CD4-positive, alpha-beta T cell (primary cell): ENCODE measurements at regions not wholly inside any gene's neighbourhood (a gene's known extent, or its start where the extent isn't known, plus 50 kb on each side); places are given as distances from the start of the nearest gene placed in this dataset.

Experiments used
- ATAC-seq: fragments of 200-7000 bp; cut with Tn5 transposase; one replicate; pipeline ENCODE4 v1.10.0; 2022; ENCODE audit warnings: mild to moderate bottlenecking; ENCODE audit not compliant: poor library complexity
- CTCF ChIA-PET: fragments of 350-600 bp; sonication (Branson Sonifier 250); formaldehyde crosslinking; loops from one replicate; lab custom pipeline; 2021; ENCODE audit warnings: antibody characterized with exemption, inconsistent platforms; lab: Charles Lee
- POLR2A ChIA-PET: fragments of 350-600 bp; sonication (Branson Sonifier 250); formaldehyde crosslinking; loops from one replicate; lab custom pipeline; 2021; ENCODE audit warnings: antibody characterized with exemption, inconsistent platforms; lab: Charles Lee
- DNase-seq, 14 experiments: peaks; one replicate each; pipeline ENCODE4 v3.0.0-alpha.2; 2013 to 2020; ENCODE audit warnings: mixed read lengths in 2 of 14
- H3K27ac ChIP-seq, 2 donors: one replicate each; pipeline versions ENCODE4 v1.5.1 to v1.7.0; 2013; ENCODE audit warnings: low read length in 2 of 2, low read depth in 1 of 2, mild to moderate bottlenecking in 1 of 2
- H3K27me3 ChIP-seq, 2 experiments: 1 replicate in 1 of 2; 2 replicates in 1 of 2; pipeline versions ENCODE4 v1.6.1 to v1.7.0; 2013; ENCODE audit warnings: low read length in 2 of 2, control low read depth in 1 of 2, mild to moderate bottlenecking in 1 of 2, moderate library complexity in 1 of 2; ENCODE audit not compliant: insufficient read depth in 2 of 2, control insufficient read depth in 1 of 2
- H3K36me3 ChIP-seq: one replicate; pipeline ENCODE4 v1.6.1; 2013; ENCODE audit warnings: low read length, control low read depth; ENCODE audit not compliant: insufficient read depth
- H3K4me1 ChIP-seq: one replicate; pipeline ENCODE4 v1.6.1; 2013; ENCODE audit warnings: low read length, control low read depth; ENCODE audit not compliant: insufficient read depth
- H3K4me3 ChIP-seq: one replicate; pipeline ENCODE4 v1.5.1; 2013; ENCODE audit warnings: mild to moderate bottlenecking, low read length, moderate library complexity
- H3K9me3 ChIP-seq, 2 experiments: 1 replicate in 1 of 2; 2 replicates in 1 of 2; pipeline versions ENCODE4 v1.6.1 to v1.7.0; 2013; ENCODE audit warnings: low read length in 2 of 2, mild to moderate bottlenecking in 2 of 2, control low read depth in 1 of 2, moderate library complexity in 1 of 2; ENCODE audit not compliant: control insufficient read depth in 1 of 2, insufficient read depth in 1 of 2
- H3K27ac Mint-ChIP-seq: one replicate; pipeline ENCODE4 v1.8.0; 2020; ENCODE audit warnings: mixed read lengths
- H3K27me3 Mint-ChIP-seq: one replicate; pipeline ENCODE4 v1.8.0; 2021; ENCODE audit warnings: mixed read lengths
- H3K36me3 Mint-ChIP-seq: one replicate; pipeline ENCODE4 v1.8.0; 2021; ENCODE audit warnings: low read depth, mixed read lengths
- H3K4me1 Mint-ChIP-seq: one replicate; pipeline ENCODE4 v1.8.0; 2021; ENCODE audit warnings: low read depth, mixed read lengths
- H3K4me3 Mint-ChIP-seq: one replicate; pipeline ENCODE4 v1.8.0; 2020; ENCODE audit warnings: mild to moderate bottlenecking, mixed read lengths
- H3K9me3 Mint-ChIP-seq: one replicate; pipeline ENCODE4 v1.8.0; 2020; ENCODE audit warnings: mixed read lengths
- CTCF ChIP-seq: fragments of 200-600 bp; IDR thresholded peaks from one replicate; pipeline ENCODE4 v1.8.0; 2022; ENCODE audit warnings: antibody characterized with exemption, mild to moderate bottlenecking
- intact Hi-C, 2 experiments: fragments of 100-400 bp; cut with DNase I in 1 of 2; cut with micrococcal nuclease in 1 of 2; formaldehyde crosslinking; loops; one replicate each; pipeline versions ENCODE4 v1.15.1 to v1.9.0; 2023 to 2025; cut with DNase I, micrococcal nuclease

DNA sequence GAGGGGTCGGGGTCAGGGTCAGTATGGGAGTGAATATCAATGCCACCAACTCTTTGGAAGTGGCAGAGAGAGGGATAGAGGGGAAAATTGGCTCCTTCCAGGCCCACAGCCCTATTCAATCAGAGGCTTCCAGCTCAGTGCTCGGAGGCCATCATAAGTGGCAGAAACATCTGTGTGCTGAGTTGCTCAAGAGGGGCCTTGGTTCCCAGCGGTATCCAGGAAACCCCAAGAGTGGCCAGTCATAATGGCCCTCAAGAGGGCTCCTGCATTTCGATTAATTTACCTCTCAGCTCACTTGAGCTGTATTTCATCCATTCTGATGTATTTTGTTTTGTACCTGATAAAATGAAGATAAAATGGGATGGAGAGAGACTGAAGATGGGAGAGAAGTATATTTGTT, 154.3 kb upstream of the EOLA2 start:
- H3K27ac Mint-ChIP-seq = no peak overlapping the region
- TF ChIP-seq CTCF = no peak
- POLR2A ChIA-PET = no interaction called here
- no peak for ATAC-seq
- H3K4me1 Mint-ChIP-seq = no peaks in the 10 kb centered on the region
- no peaks in the 10 kb centered on the region for H3K36me3 ChIP-seq
- no peaks in the 10 kb centered on the region for H3K4me1 ChIP-seq
- CTCF ChIA-PET = no interaction called here
- H3K36me3 Mint-ChIP-seq = no peaks in the 10 kb centered on the region
- intact Hi-C loops = no loop called here
- no peak for DNase-seq
- H3K9me3 ChIP-seq = no peaks in the 10 kb centered on the region
- H3K4me3 ChIP-seq = no peak overlapping the region
- no peaks in the 10 kb centered on the region for H3K27me3 ChIP-seq
- no peak overlapping the region for H3K27ac ChIP-seq
- no peak overlapping the region for H3K4me3 Mint-ChIP-seq
- H3K9me3 Mint-ChIP-seq = no peaks in the 10 kb centered on the region
- H3K27me3 Mint-ChIP-seq = no peaks in the 10 kb centered on the region

DNA sequence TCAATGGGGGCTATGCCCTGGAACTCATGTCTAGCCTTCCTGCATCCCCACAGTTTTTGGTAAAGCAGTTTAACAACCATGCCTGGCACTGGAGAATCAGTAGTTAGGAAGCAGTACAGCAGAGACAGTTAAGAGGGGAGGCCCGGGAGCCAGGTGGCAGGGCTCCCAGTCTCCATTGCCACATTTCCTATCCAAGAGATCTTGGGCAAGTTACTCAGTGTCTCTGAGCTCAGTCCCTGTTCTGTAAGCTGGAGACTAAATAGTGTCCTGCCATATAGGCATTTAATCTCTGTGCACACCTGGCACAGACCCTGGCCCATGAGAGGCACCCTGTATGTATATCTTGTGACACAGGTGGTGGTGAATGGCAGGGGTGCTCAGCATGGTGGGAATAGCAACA, 156.1 kb upstream of the EOLA2 start:
- Histone ChIP-seq H3K27me3 (no peaks in the 10 kb centered on the region), H3K4me3 (no peak overlapping the region), H3K4me1 (no peaks in the 10 kb centered on the region), H3K36me3 (no peaks in the 10 kb centered on the region), H3K27ac (no peak overlapping the region), H3K9me3 (no peaks in the 10 kb centered on the region)
- DNase-seq = no peak
- no peak overlapping the region for H3K4me3 Mint-ChIP-seq
- H3K4me1 Mint-ChIP-seq = no peaks in the 10 kb centered on the region
- H3K36me3 Mint-ChIP-seq = no peaks in the 10 kb centered on the region
- no peak for ATAC-seq
- TF ChIP-seq CTCF = no peak
- CTCF ChIA-PET = no interaction called here
- no peaks in the 10 kb centered on the region for H3K9me3 Mint-ChIP-seq
- POLR2A ChIA-PET = no interaction called here
- no peak overlapping the region for H3K27ac Mint-ChIP-seq
- intact Hi-C loops = no loop called here
- H3K27me3 Mint-ChIP-seq = no peaks in the 10 kb centered on the region

GRCh38 chrX:150094996-150095395, 156.7 kb upstream of the EOLA2 start:
- Histone ChIP-seq H3K4me3 (no peak overlapping the region), H3K36me3 (no peaks in the 10 kb centered on the region), H3K27ac (no peak overlapping the region), H3K27me3 (no peaks in the 10 kb centered on the region), H3K9me3 (no peaks in the 10 kb centered on the region), H3K4me1 (no peaks in the 10 kb centered on the region)
- no peak for ATAC-seq
- no peak overlapping the region for H3K27ac Mint-ChIP-seq
- no peaks in the 10 kb centered on the region for H3K27me3 Mint-ChIP-seq
- no peak for TF ChIP-seq CTCF
- CTCF ChIA-PET = no interaction called here
- no peaks in the 10 kb centered on the region for H3K9me3 Mint-ChIP-seq
- no peak overlapping the region for H3K4me3 Mint-ChIP-seq
- POLR2A ChIA-PET = no interaction called here
- no peaks in the 10 kb centered on the region for H3K4me1 Mint-ChIP-seq
- H3K36me3 Mint-ChIP-seq = no peaks in the 10 kb centered on the region
- DNase-seq = no peak
- intact Hi-C loops = no loop called here
